ENCODE measurements at regions not wholly inside any gene's neighbourhood (a gene's known extent, or its start where the extent isn't known, plus 50 kb on each side); places are given as distances from the start of the nearest gene placed in this dataset.
A peak's percentile ranks its signal among the peaks of the same experiment; 100 is the strongest.

DNA sequence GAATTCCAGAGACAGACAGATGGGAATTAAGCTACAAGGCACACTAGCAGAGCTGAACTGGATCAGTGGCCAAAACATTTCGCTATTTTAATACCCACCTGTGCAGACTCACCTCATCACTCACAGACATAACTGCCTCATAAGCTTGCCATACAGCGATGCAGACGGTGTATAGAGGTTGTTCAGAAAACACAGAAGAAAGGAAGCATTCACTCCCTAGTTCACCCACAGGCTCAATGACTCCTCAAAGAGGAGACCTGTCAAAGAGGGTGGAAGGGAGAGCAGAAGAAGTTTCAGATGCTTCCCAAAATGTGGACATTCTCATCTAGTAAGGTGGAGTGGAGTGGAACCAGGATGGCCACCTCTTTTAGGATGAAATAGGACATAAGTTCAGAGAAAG is 81.7 kb upstream of the SPHKAP start:
- Histone ChIP-seq H3K36me3 (ENCODE audit: insufficient read depth, low read length) (no peaks in the 10 kb centered on the region), H3K4me1 (ENCODE audit: control insufficient read depth, insufficient read depth, low read length, unreplicated experiment) (no peaks in the 10 kb centered on the region), H3K4me3 (ENCODE audit: low read depth, low read length) (no peak overlapping the region), H3K79me2 (ENCODE audit: control insufficient read depth, insufficient read depth, low read length, unreplicated experiment) (no peaks in the 10 kb centered on the region), H2AFZ (ENCODE audit: low read length, unreplicated experiment) (no peak overlapping the region), H3K27me3 (ENCODE audit: insufficient read depth, low read length) (no peaks in the 10 kb centered on the region), H3K27ac (ENCODE audit: low read depth, low read length) (no peak overlapping the region)

DNA sequence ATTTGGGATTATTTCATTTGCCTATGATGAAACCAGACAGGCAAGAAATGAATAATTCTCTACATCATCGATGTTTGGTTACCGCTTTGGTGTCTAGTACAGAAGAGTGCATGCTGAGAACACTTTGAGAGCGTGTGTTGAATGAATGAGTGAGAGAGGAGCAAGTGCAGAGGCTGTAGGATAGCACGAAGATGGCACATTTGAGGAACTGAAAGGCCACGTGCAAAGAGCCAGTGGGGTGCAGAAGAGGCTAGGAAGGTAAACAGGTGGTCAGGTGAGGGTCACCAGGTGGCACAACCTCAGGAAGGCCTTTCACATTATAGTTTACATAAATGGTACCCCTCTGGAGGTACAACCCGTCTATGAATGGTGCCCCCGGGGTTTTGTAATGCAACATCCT is 80.1 kb upstream of the SPHKAP start:
- Histone ChIP-seq H3K27ac (ENCODE audit: low read depth, low read length) (no peak overlapping the region), H3K36me3 (ENCODE audit: insufficient read depth, low read length) (no peaks in the 10 kb centered on the region), H2AFZ (ENCODE audit: low read length, unreplicated experiment) (no peak overlapping the region), H3K79me2 (ENCODE audit: control insufficient read depth, insufficient read depth, low read length, unreplicated experiment) (no peaks in the 10 kb centered on the region), H3K4me1 (ENCODE audit: control insufficient read depth, insufficient read depth, low read length, unreplicated experiment) (no peaks in the 10 kb centered on the region), H3K27me3 (ENCODE audit: insufficient read depth, low read length) (no peaks in the 10 kb centered on the region), H3K4me3 (ENCODE audit: low read depth, low read length) (no peak overlapping the region)

DNA sequence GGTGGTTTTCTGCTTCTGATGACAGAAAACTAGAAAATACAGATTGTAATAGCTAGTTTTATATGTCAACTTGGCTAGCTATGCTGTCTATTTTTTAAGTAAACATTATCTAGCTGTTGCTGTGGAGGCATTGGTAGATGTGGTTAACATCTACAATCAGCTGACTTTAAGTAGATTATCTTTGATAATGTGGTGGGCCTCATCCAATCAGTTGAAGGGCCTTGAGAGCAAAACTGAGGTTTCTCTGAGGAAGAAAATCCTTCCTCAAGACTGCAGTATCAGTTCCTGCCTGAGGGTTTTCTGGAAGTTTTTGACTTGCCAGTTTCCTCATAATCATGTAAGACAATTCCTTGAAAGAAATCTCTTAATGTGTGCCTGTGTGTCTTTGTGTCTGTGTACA is 75.9 kb upstream of the SPHKAP start:
- no peaks in the 10 kb centered on the region for H3K4me1 ChIP-seq (ENCODE audit: control insufficient read depth, insufficient read depth, low read length, unreplicated experiment)
- no peaks in the 10 kb centered on the region for H3K79me2 ChIP-seq (ENCODE audit: control insufficient read depth, insufficient read depth, low read length, unreplicated experiment)
- H3K27ac ChIP-seq (ENCODE audit: low read depth, low read length) = no peak overlapping the region
- H3K4me3 ChIP-seq (ENCODE audit: low read depth, low read length) = no peak overlapping the region
- H2AFZ ChIP-seq (ENCODE audit: low read length, unreplicated experiment) = no peak overlapping the region
- no peaks in the 10 kb centered on the region for H3K36me3 ChIP-seq (ENCODE audit: insufficient read depth, low read length)
- H3K27me3 ChIP-seq (ENCODE audit: insufficient read depth, low read length) = no peaks in the 10 kb centered on the region

DNA sequence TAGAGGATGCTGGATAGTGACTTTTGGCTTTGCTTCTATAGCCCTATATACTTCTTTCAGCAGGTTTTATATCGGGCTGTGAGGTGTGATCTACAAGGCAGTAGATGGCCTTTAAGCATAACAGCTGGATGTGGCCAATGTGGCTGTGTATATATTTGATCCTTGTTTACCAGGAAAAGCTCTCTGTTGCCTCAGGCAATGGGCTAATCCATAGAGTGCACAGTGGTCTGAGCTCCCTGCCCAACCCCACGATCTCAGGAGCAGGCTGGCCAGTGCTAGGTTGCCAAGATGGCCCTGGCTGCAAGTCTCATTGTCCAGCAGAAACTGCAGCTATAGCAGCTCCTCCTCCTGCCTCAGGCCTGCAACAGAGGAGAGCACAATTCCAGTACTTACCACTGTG is 72.3 kb upstream of the SPHKAP start:
- H3K79me2 ChIP-seq (ENCODE audit: control insufficient read depth, insufficient read depth, low read length, unreplicated experiment) = no peaks in the 10 kb centered on the region
- H3K4me3 ChIP-seq (ENCODE audit: low read depth, low read length) = no peak overlapping the region
- no peak overlapping the region for H2AFZ ChIP-seq (ENCODE audit: low read length, unreplicated experiment)
- no peaks in the 10 kb centered on the region for H3K4me1 ChIP-seq (ENCODE audit: control insufficient read depth, insufficient read depth, low read length, unreplicated experiment)
- H3K36me3 ChIP-seq (ENCODE audit: insufficient read depth, low read length) = no peaks in the 10 kb centered on the region
- no peak overlapping the region for H3K27ac ChIP-seq (ENCODE audit: low read depth, low read length)
- no peaks in the 10 kb centered on the region for H3K27me3 ChIP-seq (ENCODE audit: insufficient read depth, low read length)

DNA sequence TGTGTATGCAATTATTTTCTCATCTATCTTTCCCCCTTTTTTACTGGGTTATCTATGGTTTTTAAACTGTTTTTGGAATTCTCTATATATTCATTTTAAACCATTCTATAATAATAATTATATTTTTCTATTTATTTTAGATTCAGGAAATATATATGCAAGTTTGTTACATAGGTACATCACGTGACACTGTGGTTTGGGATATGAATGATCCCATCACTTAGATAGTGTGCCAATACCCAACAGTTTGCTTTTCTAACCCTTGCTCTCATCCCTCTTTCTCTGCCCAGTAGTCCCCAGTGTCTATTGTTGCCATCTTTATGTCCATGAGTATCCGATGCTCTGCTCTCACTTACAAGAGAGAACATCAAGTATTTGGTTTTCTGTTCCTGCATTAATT is 65.8 kb upstream of the SPHKAP start:
- Histone ChIP-seq H3K27me3 (ENCODE audit: insufficient read depth, low read length) (peaks cover 3% of the 10 kb centered on the region), H3K4me1 (ENCODE audit: control insufficient read depth, insufficient read depth, low read length, unreplicated experiment) (no peaks in the 10 kb centered on the region), H3K79me2 (ENCODE audit: control insufficient read depth, insufficient read depth, low read length, unreplicated experiment) (no peaks in the 10 kb centered on the region), H3K36me3 (ENCODE audit: insufficient read depth, low read length) (no peaks in the 10 kb centered on the region), H2AFZ (ENCODE audit: low read length, unreplicated experiment) (no peak overlapping the region), H3K27ac (ENCODE audit: low read depth, low read length) (no peak overlapping the region), H3K4me3 (ENCODE audit: low read depth, low read length) (no peak overlapping the region)

DNA sequence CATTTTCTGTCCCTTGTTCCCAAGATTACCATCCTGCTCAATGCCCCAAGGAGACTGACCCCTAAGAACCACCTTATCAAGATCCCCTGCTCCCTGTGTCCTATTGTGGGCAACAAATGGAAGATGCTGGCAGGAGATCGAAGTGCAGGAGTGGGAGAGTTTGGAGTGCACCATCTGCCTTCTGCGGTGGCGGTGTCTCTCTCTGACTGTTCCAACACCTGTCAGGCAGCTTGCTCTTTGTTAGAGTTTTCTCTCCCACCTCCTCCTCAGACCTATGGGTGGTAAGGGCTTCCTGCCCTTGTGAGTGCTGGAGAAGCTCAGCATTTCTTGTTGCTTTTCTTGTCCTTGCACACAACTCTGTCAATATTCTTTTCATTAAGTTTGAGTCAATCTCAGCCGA is 64.1 kb upstream of the SPHKAP start:
- Histone ChIP-seq H3K4me3 (ENCODE audit: low read depth, low read length) (no peak overlapping the region), H3K79me2 (ENCODE audit: control insufficient read depth, insufficient read depth, low read length, unreplicated experiment) (no peaks in the 10 kb centered on the region), H3K36me3 (ENCODE audit: insufficient read depth, low read length) (no peaks in the 10 kb centered on the region), H3K27me3 (ENCODE audit: insufficient read depth, low read length) (peaks cover 3% of the 10 kb centered on the region), H2AFZ (ENCODE audit: low read length, unreplicated experiment) (no peak overlapping the region), H3K27ac (ENCODE audit: low read depth, low read length) (no peak overlapping the region), H3K4me1 (ENCODE audit: control insufficient read depth, insufficient read depth, low read length, unreplicated experiment) (no peaks in the 10 kb centered on the region)

DNA sequence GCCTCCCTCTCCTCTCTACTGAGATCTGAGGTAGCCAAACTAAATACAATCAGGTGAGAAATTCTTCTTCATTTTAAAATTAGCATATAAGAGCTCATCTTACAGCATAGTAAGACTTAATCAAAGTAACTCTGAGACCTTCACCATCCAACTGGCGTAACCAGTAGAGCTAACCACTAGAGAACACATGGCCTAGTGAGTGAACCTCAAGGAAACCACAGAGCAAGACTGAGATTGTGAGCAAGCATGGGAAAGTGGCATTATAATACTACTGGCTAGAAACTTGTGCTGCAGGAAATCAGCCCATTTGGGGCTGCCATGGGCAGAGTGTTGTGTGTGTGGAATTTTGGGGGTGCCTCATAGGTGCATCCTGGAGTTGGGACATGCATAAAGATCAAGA is 61.1 kb upstream of the SPHKAP start:
- Histone ChIP-seq H3K36me3 (ENCODE audit: insufficient read depth, low read length) (no peaks in the 10 kb centered on the region), H3K4me3 (ENCODE audit: low read depth, low read length) (no peak overlapping the region), H3K27ac (ENCODE audit: low read depth, low read length) (no peak overlapping the region), H3K79me2 (ENCODE audit: control insufficient read depth, insufficient read depth, low read length, unreplicated experiment) (no peaks in the 10 kb centered on the region), H3K4me1 (ENCODE audit: control insufficient read depth, insufficient read depth, low read length, unreplicated experiment) (no peaks in the 10 kb centered on the region), H2AFZ (ENCODE audit: low read length, unreplicated experiment) (no peak overlapping the region), H3K27me3 (ENCODE audit: insufficient read depth, low read length) (peaks cover 3% of the 10 kb centered on the region)

DNA sequence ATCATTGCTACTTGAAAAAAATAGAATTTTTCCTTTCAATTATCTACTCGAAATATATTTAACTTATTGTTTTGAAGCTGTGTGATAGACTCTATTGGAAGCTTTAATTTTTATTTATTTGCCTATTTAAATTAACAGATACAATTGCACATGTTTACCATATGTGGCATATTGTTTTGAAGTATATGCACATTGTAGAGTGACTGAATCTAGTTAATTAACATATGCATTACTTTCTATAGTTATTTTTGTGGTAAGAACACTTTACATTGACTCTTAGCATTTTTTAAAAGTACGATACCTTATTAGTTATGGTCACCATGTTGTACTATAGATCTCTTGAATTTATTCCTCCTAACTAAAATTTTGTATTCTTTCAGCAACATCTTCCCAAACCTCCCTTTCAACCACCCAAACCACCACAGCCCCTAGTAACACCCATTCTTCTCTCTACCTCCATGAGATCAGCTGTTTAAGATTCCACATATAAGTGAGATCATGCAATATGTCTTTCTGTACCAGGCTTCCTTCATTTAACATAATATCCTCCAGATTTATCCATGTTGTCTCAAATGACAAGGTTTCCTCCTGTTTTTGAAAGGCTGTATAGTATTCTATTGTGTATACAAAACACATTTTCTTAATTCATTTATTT is 58.5 kb upstream of the SPHKAP start:
- Histone ChIP-seq H3K27ac (ENCODE audit: low read depth, low read length) (no peak overlapping the region), H3K27me3 (ENCODE audit: insufficient read depth, low read length) (peaks cover 8% of the 10 kb centered on the region), H3K79me2 (ENCODE audit: control insufficient read depth, insufficient read depth, low read length, unreplicated experiment) (no peaks in the 10 kb centered on the region), H2AFZ (ENCODE audit: low read length, unreplicated experiment) (no peak overlapping the region), H3K4me3 (ENCODE audit: low read depth, low read length) (no peak overlapping the region), H3K4me1 (ENCODE audit: control insufficient read depth, insufficient read depth, low read length, unreplicated experiment) (no peaks in the 10 kb centered on the region), H3K36me3 (ENCODE audit: insufficient read depth, low read length) (no peaks in the 10 kb centered on the region)

DNA sequence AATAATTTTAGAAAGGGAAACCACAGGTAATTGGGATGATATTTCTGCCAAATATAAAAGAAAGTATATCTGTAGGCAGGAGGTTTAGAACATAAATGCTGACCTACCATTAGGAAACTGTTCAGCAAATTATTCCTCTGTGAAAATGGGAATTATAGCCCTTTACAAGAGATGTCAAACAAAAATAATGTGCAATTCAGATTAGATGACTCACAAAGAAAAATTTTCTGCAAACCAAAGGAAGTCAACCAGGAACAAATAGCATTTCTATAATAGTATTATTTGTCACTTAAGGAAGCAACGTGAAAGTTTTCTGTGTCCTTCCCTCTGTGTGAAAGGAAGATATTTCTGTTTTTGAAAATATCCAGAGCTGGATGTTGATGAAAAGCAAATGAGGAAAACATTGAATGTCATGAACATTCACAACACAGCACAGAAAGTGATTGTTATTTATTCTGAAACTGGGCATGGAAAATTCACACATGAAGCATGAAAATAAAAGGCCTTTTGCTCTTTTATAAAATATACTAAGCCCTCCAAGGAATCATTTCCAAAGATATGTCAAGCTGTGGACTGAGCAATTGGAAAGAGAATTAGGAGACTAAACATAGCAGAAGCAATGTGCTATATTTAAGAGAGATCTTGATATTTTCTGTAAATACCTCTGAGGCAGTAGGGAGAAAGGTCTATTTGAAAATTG is 57.9 kb upstream of the SPHKAP start:
- Histone ChIP-seq H3K4me1 (ENCODE audit: control insufficient read depth, insufficient read depth, low read length, unreplicated experiment) (no peaks in the 10 kb centered on the region), H3K4me3 (ENCODE audit: low read depth, low read length) (no peak overlapping the region), H2AFZ (ENCODE audit: low read length, unreplicated experiment) (peak overlapping the region; percentile 82), H3K27me3 (ENCODE audit: insufficient read depth, low read length) (peaks cover 8% of the 10 kb centered on the region; the same call in 1 of the 2 replicates), H3K79me2 (ENCODE audit: control insufficient read depth, insufficient read depth, low read length, unreplicated experiment) (no peaks in the 10 kb centered on the region), H3K27ac (ENCODE audit: low read depth, low read length) (no peak overlapping the region), H3K36me3 (ENCODE audit: insufficient read depth, low read length) (no peaks in the 10 kb centered on the region)

Data from ACC112 (cell line).